Endothelial cell of umbilical vein (primary cell): ENCODE measurements at regions not wholly inside any gene's neighbourhood (a gene's known extent, or its start where the extent isn't known, plus 50 kb on each side); places are given as distances from the start of the nearest gene placed in this dataset.

Experiments
- BruUV-seq: library from RNA; stranded (reverse); fragments of 400-500 nt; replicated peaks from 2 replicates; lab custom pipeline; 2021; lab: Mats Ljungman, UMichigan
- CTCF ChIA-PET: fragments of 300-600, 350-600 bp; sonication (Branson Sonifier 250); formaldehyde crosslinking; loops from one replicate; lab custom pipeline; 2021; ENCODE audit warnings: antibody characterized with exemption, inconsistent platforms; lab: Charles Lee
- POLR2A ChIA-PET: fragments of 300-600, 350-600 bp; sonication (Branson Sonifier 250); formaldehyde crosslinking; loops from one replicate; lab custom pipeline; 2021; ENCODE audit warnings: antibody characterized with exemption, inconsistent platforms; lab: Charles Lee
- DNase-seq: peaks from one replicate; pipeline ENCODE4 v3.0.0-alpha.2; 2011; ENCODE audit warnings: low read depth, low spot score
- FAIRE-seq: peaks from 2 replicates; lab custom pipeline; 2011; peaks lifted over from hg19 to GRCh38; lab: Jason Lieb, UNC
- H2AFZ ChIP-seq: 2 replicates; pipeline ENCODE4 v1.6.0; 2012; ENCODE audit warnings: low read depth, low read length, control low read depth, inconsistent platforms
- H3K27ac ChIP-seq: 2 replicates; pipeline ENCODE4 v1.5.1; 2011; ENCODE audit warnings: low read depth, mild to moderate bottlenecking, control low read depth, low read length, moderate library complexity; ENCODE audit not compliant: insufficient read depth
- H3K27me3 ChIP-seq, 2 experiments: 2 replicates each; pipeline versions ENCODE4 v1.6.0 to v1.6.1; 2011; ENCODE audit warnings: low read length in 2 of 2, mixed read lengths in 1 of 2; ENCODE audit not compliant: control insufficient read depth in 2 of 2, insufficient read depth in 2 of 2
- H3K36me3 ChIP-seq, 2 experiments: 2 replicates in 1 of 2; 3 replicates in 1 of 2; pipeline ENCODE4 v1.5.1; 2011; ENCODE audit warnings: low read length in 2 of 2, mild to moderate bottlenecking in 1 of 2, moderate library complexity in 1 of 2; ENCODE audit not compliant: control insufficient read depth in 2 of 2, insufficient read depth in 2 of 2; ENCODE audit errors: extremely low read depth in 1 of 2
- H3K4me1 ChIP-seq: 3 replicates; pipeline ENCODE4 v1.5.1; 2011; ENCODE audit warnings: mild to moderate bottlenecking, low read length; ENCODE audit not compliant: control insufficient read depth, insufficient read depth; ENCODE audit errors: extremely low read depth
- H3K4me2 ChIP-seq: 2 replicates; pipeline ENCODE4 v1.6.1; 2011; ENCODE audit warnings: low read length, control low read depth, mixed read lengths; ENCODE audit not compliant: insufficient read depth
- H3K4me3 ChIP-seq, 3 experiments: fragments of 200-600 bp in 1 of 3; sonication (generic), shearing (Covaris generic) in 1 of 3; replicated peaks in 1 of 3; 2 replicates each; pipeline ENCODE4 v1.5.1; 2011 to 2016; ENCODE audit warnings: control low read depth in 3 of 3, low read length in 3 of 3, mild to moderate bottlenecking in 2 of 3, inconsistent platforms in 1 of 3, low read depth in 1 of 3, moderate library complexity in 1 of 3; ENCODE audit not compliant: insufficient read depth in 1 of 3
- H3K79me2 ChIP-seq: 2 replicates; pipeline ENCODE4 v1.6.0; 2012; ENCODE audit warnings: low read length, inconsistent platforms; ENCODE audit not compliant: control insufficient read depth, insufficient read depth
- H3K9ac ChIP-seq: replicated peaks from 2 replicates; pipeline ENCODE3; 2011; ENCODE audit warnings: low read length, control low read depth; ENCODE audit not compliant: insufficient read depth; ENCODE audit errors: extremely low read depth
- H3K9me1 ChIP-seq: replicated peaks from 3 replicates; pipeline ENCODE4 v1.6.0; 2011; ENCODE audit warnings: mild to moderate bottlenecking, low read length; ENCODE audit not compliant: control insufficient read depth, insufficient read depth; ENCODE audit errors: extremely low read depth
- H3K9me3 ChIP-seq: replicated peaks from 2 replicates; pipeline ENCODE4 v1.5.1; 2012; ENCODE audit warnings: low read length, inconsistent platforms; ENCODE audit not compliant: control insufficient read depth, insufficient read depth
- H4K20me1 ChIP-seq: replicated peaks from 2 replicates; pipeline ENCODE3; 2011; ENCODE audit warnings: mild to moderate bottlenecking, low read length; ENCODE audit not compliant: control insufficient read depth, insufficient read depth; ENCODE audit errors: extremely low read depth
- EZH2 ChIP-seq: IDR thresholded peaks from 2 replicates; pipeline ENCODE4 v1.6.1; 2012; ENCODE audit warnings: borderline replicate concordance, low read depth, mild to moderate bottlenecking, moderate library complexity, low read length, inconsistent platforms; ENCODE audit not compliant: severe bottlenecking
- FOS ChIP-seq: IDR thresholded peaks from 2 replicates; pipeline ENCODE4 v1.6.1; 2011; ENCODE audit warnings: mild to moderate bottlenecking, low read length, moderate library complexity, borderline replicate concordance; ENCODE audit not compliant: insufficient read depth
- GATA2 ChIP-seq: IDR thresholded peaks from 2 replicates; pipeline ENCODE4 v1.7.0; 2011; ENCODE audit warnings: low read depth, mild to moderate bottlenecking, moderate library complexity, mixed read lengths, low read length; ENCODE audit not compliant: insufficient read length, insufficient read depth
- JUN ChIP-seq: IDR thresholded peaks from 2 replicates; pipeline ENCODE4 v1.6.1; 2011; ENCODE audit warnings: borderline replicate concordance, low read depth; ENCODE audit not compliant: insufficient read length, insufficient read depth
- MYC ChIP-seq: IDR thresholded peaks from one replicate; pipeline ENCODE4 v1.6.1; 2011; ENCODE audit warnings: mild to moderate bottlenecking, low read depth, low read length
- POLR2A ChIP-seq: IDR thresholded peaks from 2 replicates; pipeline ENCODE4 v1.6.1; 2012; ENCODE audit warnings: low read depth, mild to moderate bottlenecking, control low read depth, low read length
- POLR2AphosphoS5 ChIP-seq: IDR thresholded peaks from 2 replicates; pipeline ENCODE4 v1.6.1; 2012; ENCODE audit warnings: low read depth, mild to moderate bottlenecking, control low read depth, low read length, moderate library complexity; ENCODE audit not compliant: insufficient read depth
- dilution Hi-C: fragments of 300-500 bp; cut with MboI; formaldehyde crosslinking; loops from one replicate; pipeline ENCODE4 v1.15.0; 2019; ENCODE audit warnings: low sequenced_read_pairs; ENCODE audit not compliant: extremely low pct_ligation_motif_present
- intact Hi-C: fragments of 100-400 bp; cut with micrococcal nuclease; formaldehyde crosslinking; loops from one replicate; pipeline ENCODE4 v1.10.0; 2022
- TF ChIP-seq, protein P1 (sequence below), 2 donors: IDR thresholded peaks; 1 replicate in 1 of 2; 2 replicates in 1 of 2; pipeline ENCODE4 v1.5.1; 2011; ENCODE audit warnings: low read length in 2 of 2, mild to moderate bottlenecking in 2 of 2, moderate library complexity in 2 of 2, control low read depth in 1 of 2, inconsistent platforms in 1 of 2, low read depth in 1 of 2; ENCODE audit not compliant: insufficient read depth in 1 of 2; ENCODE audit errors: extremely low read depth in 1 of 2
- TF ChIP-seq, protein P2 (sequence below): IDR thresholded peaks from 2 replicates; pipeline ENCODE4 v1.6.1; 2011; ENCODE audit not compliant: insufficient read depth, insufficient read length

DNA sequence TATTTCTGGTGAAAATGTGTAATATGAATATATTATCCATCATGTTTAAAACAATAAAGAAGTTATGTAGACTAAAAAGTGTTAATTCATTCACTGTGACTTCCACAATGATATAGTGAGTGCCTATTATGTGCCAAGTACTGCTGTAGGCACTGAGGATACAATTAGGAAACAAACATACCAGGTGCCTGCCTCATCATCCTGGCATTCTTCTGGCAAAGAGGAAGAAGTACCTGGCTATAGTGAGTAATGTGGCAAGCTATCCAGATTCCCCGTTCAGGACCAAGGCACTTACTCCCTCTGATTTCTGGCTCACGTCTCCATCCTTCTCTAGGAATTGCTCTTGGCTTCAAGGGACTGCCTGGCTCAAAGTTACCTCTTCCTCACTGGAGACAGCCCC, 77.5 kb upstream of the CLMP start:
- intact Hi-C loops = no loop called here
- no peaks in the 10 kb centered on the region for H4K20me1 ChIP-seq
- TF ChIP-seq EZH2 (no peak), JUN (no peak), MYC (no peak), POLR2AphosphoS5 (no peak), POLR2A (no peak), FOS (no peak), GATA2 (no peak)
- TF ChIP-seq, protein P1, sequence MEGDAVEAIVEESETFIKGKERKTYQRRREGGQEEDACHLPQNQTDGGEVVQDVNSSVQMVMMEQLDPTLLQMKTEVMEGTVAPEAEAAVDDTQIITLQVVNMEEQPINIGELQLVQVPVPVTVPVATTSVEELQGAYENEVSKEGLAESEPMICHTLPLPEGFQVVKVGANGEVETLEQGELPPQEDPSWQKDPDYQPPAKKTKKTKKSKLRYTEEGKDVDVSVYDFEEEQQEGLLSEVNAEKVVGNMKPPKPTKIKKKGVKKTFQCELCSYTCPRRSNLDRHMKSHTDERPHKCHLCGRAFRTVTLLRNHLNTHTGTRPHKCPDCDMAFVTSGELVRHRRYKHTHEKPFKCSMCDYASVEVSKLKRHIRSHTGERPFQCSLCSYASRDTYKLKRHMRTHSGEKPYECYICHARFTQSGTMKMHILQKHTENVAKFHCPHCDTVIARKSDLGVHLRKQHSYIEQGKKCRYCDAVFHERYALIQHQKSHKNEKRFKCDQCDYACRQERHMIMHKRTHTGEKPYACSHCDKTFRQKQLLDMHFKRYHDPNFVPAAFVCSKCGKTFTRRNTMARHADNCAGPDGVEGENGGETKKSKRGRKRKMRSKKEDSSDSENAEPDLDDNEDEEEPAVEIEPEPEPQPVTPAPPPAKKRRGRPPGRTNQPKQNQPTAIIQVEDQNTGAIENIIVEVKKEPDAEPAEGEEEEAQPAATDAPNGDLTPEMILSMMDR (IDR thresholded peaks at IDR 0.05; ENCODE audit: extremely low read depth in 1 of 2, insufficient read depth in 1 of 2, low read depth in 1 of 2, low read length in 2 of 2) = no peak
- TF ChIP-seq, protein P2, sequence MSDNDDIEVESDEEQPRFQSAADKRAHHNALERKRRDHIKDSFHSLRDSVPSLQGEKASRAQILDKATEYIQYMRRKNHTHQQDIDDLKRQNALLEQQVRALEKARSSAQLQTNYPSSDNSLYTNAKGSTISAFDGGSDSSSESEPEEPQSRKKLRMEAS = no peak
- dilution Hi-C loops = loop anchor here (25.0 kb wide), 1 partner anchor 160 kb away; no protein-coding TSS in a partner anchor
- CTCF ChIA-PET = interaction anchor here (0.7 to 3.7 kb wide), 5 partner anchors 10 to 308 kb away, joined by 3 to 29 read pairs (median 4); no protein-coding TSS in a partner anchor
- H3K36me3 ChIP-seq = no peaks in the 10 kb centered on the region
- no peaks in the 10 kb centered on the region for H3K4me1 ChIP-seq
- H3K27ac ChIP-seq = no peak overlapping the region
- H3K27me3 ChIP-seq = no peaks in the 10 kb centered on the region
- POLR2A ChIA-PET = no interaction called here
- H3K4me2 ChIP-seq = no peak overlapping the region
- H2AFZ ChIP-seq = no peak overlapping the region
- no TSS peak for BruUV-seq
- H3K79me2 ChIP-seq = no peaks in the 10 kb centered on the region
- DNase-seq (no peak), FAIRE-seq (no peak)
- no peak overlapping the region for H3K4me3 ChIP-seq
- H3K9ac ChIP-seq = no peak overlapping the region
- H3K9me3 ChIP-seq = no peaks in the 10 kb centered on the region
- H3K9me1 ChIP-seq = no peaks in the 10 kb centered on the region
